Activated naive CD4-positive, alpha-beta T cell treated with Interleukin-2 at 50 U/mL for 16 hours (primary cell): ENCODE measurements at regions not wholly inside any gene's neighbourhood (a gene's known extent, or its start where the extent isn't known, plus 50 kb on each side); places are given as distances from the start of the nearest gene placed in this dataset.

ENCODE experiments used
- DNase-seq: peaks from one replicate; pipeline ENCODE4 v3.0.0-alpha.2; 2020

GRCh38 chr3:124201226-124201625, 209.3 kb upstream of the ROPN1 start:
- no peak for DNase-seq

GRCh38 chr3:124201786-124202185, 209.9 kb upstream of the ROPN1 start:
- DNase-seq = no peak

GRCh38 chr3:124202754-124203153, 210.8 kb upstream of the ROPN1 start:
- DNase-seq = no peak

GRCh38 chr3:124203292-124203691, 211.4 kb upstream of the ROPN1 start:
- DNase-seq = no peak

GRCh38 chr3:124206225-124207055, 214.5 kb upstream of the ROPN1 start:
- DNase-seq = no peak

GRCh38 chr3:124207077-124207476, 215.2 kb upstream of the ROPN1 start:
- DNase-seq = no peak

GRCh38 chr3:124207873-124208485, 216.1 kb upstream of the ROPN1 start:
- DNase-seq = no peak

- no peak for DNase-seq
Observed at GRCh38 chr3:124209426-124209825, 217.5 kb upstream of the ROPN1 start.

GRCh38 chr3:124210899-124211298, 219.0 kb upstream of the ROPN1 start:
- no peak for DNase-seq

GRCh38 chr3:124213641-124214040, 221.7 kb upstream of the ROPN1 start:
- no peak for DNase-seq

GRCh38 chr3:124217542-124217941, 225.6 kb upstream of the ROPN1 start:
- no peak for DNase-seq

- no peak for DNase-seq
Observed at GRCh38 chr3:124221422-124221821, 229.5 kb upstream of the ROPN1 start.

- DNase-seq = no peak
Observed at GRCh38 chr3:124223853-124224252, 231.9 kb upstream of the ROPN1 start.

GRCh38 chr3:124227150-124227630, 235.3 kb upstream of the ROPN1 start:
- DNase-seq = no peak

GRCh38 chr3:124229420-124229819, 237.5 kb upstream of the ROPN1 start:
- DNase-seq = no peak

GRCh38 chr3:124229836-124230235, 237.9 kb upstream of the ROPN1 start:
- DNase-seq = no peak

- no peak for DNase-seq
Observed at GRCh38 chr3:124230432-124230831, 238.5 kb upstream of the ROPN1 start.

GRCh38 chr3:124230998-124231397, 239.1 kb upstream of the ROPN1 start:
- no peak for DNase-seq

GRCh38 chr3:124234852-124235252, 242.9 kb upstream of the ROPN1 start:
- no peak for DNase-seq

GRCh38 chr3:124235446-124235845, 243.5 kb upstream of the ROPN1 start:
- DNase-seq = no peak

- no peak for DNase-seq
Observed at GRCh38 chr3:124243177-124243859, 251.4 kb upstream of the ROPN1 start.

- DNase-seq = no peak
Observed at GRCh38 chr3:124246376-124246775, 254.5 kb upstream of the ROPN1 start.

- no peak for DNase-seq
Observed at GRCh38 chr3:124246949-124247348, 255.0 kb upstream of the ROPN1 start.
